GM23338 (cell line): ENCODE measurements at regions not wholly inside any gene's neighbourhood (a gene's known extent, or its start where the extent isn't known, plus 50 kb on each side); places are given as distances from the start of the nearest gene placed in this dataset.

Source experiments
- REST ChIP-seq: IDR thresholded peaks from one replicate; pipeline ENCODE4 v1.6.1; 2018; ENCODE audit warnings: antibody characterized with exemption; ENCODE audit not compliant: unreplicated experiment

GRCh38 chr17:55561316-55561972 lies 50.2 kb upstream of the SMIM36 start (continued):
- no peak for TF ChIP-seq REST
